Neuronal stem cell (in vitro differentiated cells): ENCODE measurements at regions not wholly inside any gene's neighbourhood (a gene's known extent, or its start where the extent isn't known, plus 50 kb on each side); places are given as distances from the start of the nearest gene placed in this dataset.

ENCODE experiments used
- DNase-seq: peaks from one replicate; pipeline ENCODE4 v3.0.0-alpha.2; 2013; ENCODE audit warnings: low spot score
- H2AFZ ChIP-seq: one replicate; pipeline ENCODE4 v1.6.1; 2013; ENCODE audit warnings: mild to moderate bottlenecking, low read length, inconsistent platforms
- H2AK5ac ChIP-seq: 2 replicates; pipeline ENCODE4 v1.6.1; 2013; ENCODE audit warnings: low read depth, mild to moderate bottlenecking, inconsistent platforms, low read length, moderate library complexity, mixed read lengths
- H2BK120ac ChIP-seq: 2 replicates; pipeline ENCODE4 v1.6.1; 2013; ENCODE audit warnings: low read depth, mild to moderate bottlenecking, inconsistent platforms, low read length, moderate library complexity, mixed read lengths
- H2BK12ac ChIP-seq: one replicate; pipeline ENCODE4 v1.6.1; 2013; ENCODE audit warnings: low read length, inconsistent platforms
- H2BK15ac ChIP-seq: 2 replicates; pipeline ENCODE4 v1.6.1; 2013; ENCODE audit warnings: mild to moderate bottlenecking, low read length, inconsistent platforms, mixed read lengths
- H2BK5ac ChIP-seq: one replicate; pipeline ENCODE4 v1.6.1; 2013; ENCODE audit warnings: inconsistent platforms, mild to moderate bottlenecking, low read length, moderate library complexity
- H3K14ac ChIP-seq: one replicate; pipeline ENCODE4 v1.6.1; 2013; ENCODE audit warnings: low read length, inconsistent platforms
- H3K18ac ChIP-seq: 2 replicates; pipeline ENCODE4 v1.6.1; 2013; ENCODE audit warnings: low read length, inconsistent platforms
- H3K23ac ChIP-seq: 2 replicates; pipeline ENCODE4 v1.6.1; 2013; ENCODE audit warnings: low read depth, mild to moderate bottlenecking, mixed read lengths, low read length, inconsistent platforms; ENCODE audit not compliant: poor library complexity
- H3K27ac ChIP-seq: replicated peaks from 3 replicates; pipeline ENCODE4 v1.5.1; 2013; ENCODE audit warnings: low read length, inconsistent platforms
- H3K27me3 ChIP-seq, 3 experiments: 2 replicates each; pipeline ENCODE4 v1.6.1; 2013; ENCODE audit warnings: low read length in 3 of 3, mild to moderate bottlenecking in 2 of 3, inconsistent platforms in 1 of 3, low read depth in 1 of 3, mixed read lengths in 1 of 3, moderate library complexity in 1 of 3; ENCODE audit not compliant: control insufficient read depth in 3 of 3, insufficient read depth in 3 of 3
- H3K36me3 ChIP-seq, 2 donors: replicated peaks in 1 of 2; 2 replicates each; pipeline ENCODE4 v1.6.1; 2013; ENCODE audit warnings: low read length in 2 of 2; ENCODE audit not compliant: control insufficient read depth in 2 of 2, insufficient read depth in 2 of 2
- H3K4ac ChIP-seq: 2 replicates; pipeline ENCODE4 v1.6.1; 2013; ENCODE audit warnings: inconsistent platforms, mild to moderate bottlenecking, low read length, moderate library complexity
- H3K4me1 ChIP-seq, 2 donors: 1 replicate in 1 of 2; 2 replicates in 1 of 2; pipeline ENCODE4 v1.6.1; 2013; ENCODE audit warnings: low read length in 2 of 2, low read depth in 1 of 2; ENCODE audit not compliant: control insufficient read depth in 2 of 2, insufficient read depth in 1 of 2
- H3K4me2 ChIP-seq: one replicate; pipeline ENCODE4 v1.6.1; 2013; ENCODE audit warnings: mild to moderate bottlenecking, low read length, inconsistent platforms; ENCODE audit not compliant: insufficient read depth, poor library complexity, severe bottlenecking
- H3K4me3 ChIP-seq, 2 donors: 2 replicates each; pipeline ENCODE4 v1.5.1; 2013; ENCODE audit warnings: low read length in 2 of 2, mild to moderate bottlenecking in 2 of 2, inconsistent platforms in 1 of 2, moderate library complexity in 1 of 2
- H3K79me1 ChIP-seq: one replicate; pipeline ENCODE4 v1.6.1; 2013; ENCODE audit warnings: low read depth, mild to moderate bottlenecking, inconsistent platforms, low read length, moderate library complexity
- H3K9ac ChIP-seq: one replicate; pipeline ENCODE4 v1.6.1; 2013; ENCODE audit warnings: mild to moderate bottlenecking, low read depth, low read length, inconsistent platforms; ENCODE audit not compliant: poor library complexity
- H3K9me3 ChIP-seq, 2 donors: replicated peaks in 1 of 2; 2 replicates each; pipeline versions ENCODE3 to v1.6.1; 2013; ENCODE audit warnings: low read length in 2 of 2, mild to moderate bottlenecking in 2 of 2, inconsistent platforms in 1 of 2, low read depth in 1 of 2, mixed read lengths in 1 of 2, moderate library complexity in 1 of 2; ENCODE audit not compliant: control insufficient read depth in 2 of 2, insufficient read depth in 1 of 2
- H4K8ac ChIP-seq: one replicate; pipeline ENCODE4 v1.6.1; 2013; ENCODE audit warnings: low read depth, mild to moderate bottlenecking, inconsistent platforms, low read length, moderate library complexity
- H4K91ac ChIP-seq: one replicate; pipeline ENCODE4 v1.6.1; 2013; ENCODE audit warnings: low read length, low read depth, mild to moderate bottlenecking, inconsistent platforms; ENCODE audit not compliant: poor library complexity
- WGBS, 2 donors: extraction: QIAGEN DNeasy Blood & Tissue Kit; methylation state at CpG; one replicate each; pipeline ENCODE4 v1.1.7; 2013; ENCODE audit warnings: missing lambda C conversion rate in 2 of 2, mixed read lengths in 1 of 2; ENCODE audit not compliant: insufficient read length in 2 of 2, insufficient replicate concordance in 1 of 2; ENCODE audit errors: extremely low coverage in 2 of 2; 5-methylcytosine and 5-hydroxymethylcytosine counted together

DNA sequence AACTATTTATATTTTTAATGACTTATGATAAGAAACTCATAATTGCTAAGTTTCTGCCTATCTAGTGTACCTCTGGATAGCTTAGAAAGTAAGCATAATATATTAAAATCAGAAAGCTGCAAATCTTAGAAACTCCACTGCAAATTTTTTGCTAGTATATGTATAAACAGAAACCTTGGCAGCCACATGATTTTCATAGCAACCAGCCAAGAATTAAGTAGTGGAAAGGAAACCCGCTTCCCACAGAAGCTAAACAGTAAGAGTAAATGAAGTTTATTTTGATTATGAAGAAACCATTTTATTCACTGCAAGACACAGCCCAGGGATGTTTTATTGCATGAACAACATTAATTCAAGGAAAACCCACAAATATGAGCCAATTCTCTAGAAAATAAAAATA, 872.5 kb upstream of the ADGRL3 start:
- no peak overlapping the region for H3K9ac ChIP-seq
- no peak overlapping the region for H3K27ac ChIP-seq
- WGBS, 2 donors, result no CpG with 5 or more reads among the region's 1 CpG
- H2AK5ac ChIP-seq, result no peak overlapping the region
- no peak overlapping the region for H2BK15ac ChIP-seq
- H3K4me3 ChIP-seq, result no peak overlapping the region
- no peak overlapping the region for H4K91ac ChIP-seq
- no peak overlapping the region for H3K4me2 ChIP-seq
- H4K8ac ChIP-seq, result no peak overlapping the region
- H3K27me3 ChIP-seq, result no peaks in the 10 kb centered on the region
- H3K4ac ChIP-seq, result no peak overlapping the region
- H3K9me3 ChIP-seq, result no peaks in the 10 kb centered on the region
- no peak overlapping the region for H3K23ac ChIP-seq
- no peaks in the 10 kb centered on the region for H3K4me1 ChIP-seq
- no peaks in the 10 kb centered on the region for H3K79me1 ChIP-seq
- no peak overlapping the region for H2BK5ac ChIP-seq
- H2BK12ac ChIP-seq, result no peak overlapping the region
- DNase-seq, result no peak
- no peak overlapping the region for H2BK120ac ChIP-seq
- no peak overlapping the region for H3K18ac ChIP-seq
- no peak overlapping the region for H2AFZ ChIP-seq
- H3K14ac ChIP-seq, result no peak overlapping the region
- H3K36me3 ChIP-seq, result no peaks in the 10 kb centered on the region

DNA sequence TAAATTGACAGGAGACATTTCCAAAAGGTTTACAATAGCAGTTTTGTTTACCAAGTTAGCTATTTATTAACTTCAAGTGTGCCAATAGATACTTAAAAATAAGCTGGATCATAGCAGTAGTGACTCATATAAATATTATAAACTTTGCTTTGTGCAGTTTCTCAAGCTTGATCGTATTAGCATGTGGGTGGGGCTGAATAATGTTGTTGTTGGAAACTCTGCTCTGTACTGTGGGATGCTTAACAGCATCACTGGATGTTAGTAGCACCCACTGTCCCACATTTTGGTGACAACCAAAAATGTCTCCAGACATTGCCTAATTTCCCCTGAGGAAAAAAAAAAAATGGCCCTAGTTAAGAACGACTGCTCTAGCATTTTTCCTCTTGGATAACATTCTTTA, 855.2 kb upstream of the ADGRL3 start:
- Histone ChIP-seq H3K79me1 (no peaks in the 10 kb centered on the region), H4K91ac (no peak overlapping the region), H3K4me2 (no peak overlapping the region), H2BK120ac (no peak overlapping the region), H4K8ac (no peak overlapping the region), H3K9me3 (no peaks in the 10 kb centered on the region), H3K14ac (no peak overlapping the region), H2BK5ac (no peak overlapping the region), H3K18ac (no peak overlapping the region), H2BK15ac (no peak overlapping the region), H3K4me1 (no peaks in the 10 kb centered on the region), H2AK5ac (no peak overlapping the region), H3K4ac (no peak overlapping the region), H3K27me3 (no peaks in the 10 kb centered on the region), H3K4me3 (no peak overlapping the region), H2AFZ (no peak overlapping the region), H3K36me3 (no peaks in the 10 kb centered on the region), H3K23ac (no peak overlapping the region), H3K27ac (no peak overlapping the region), H2BK12ac (no peak overlapping the region), H3K9ac (no peak overlapping the region)
- no peak for DNase-seq
- WGBS, 2 donors, result no CpG with 5 or more reads among the region's 2 CpGs

DNA sequence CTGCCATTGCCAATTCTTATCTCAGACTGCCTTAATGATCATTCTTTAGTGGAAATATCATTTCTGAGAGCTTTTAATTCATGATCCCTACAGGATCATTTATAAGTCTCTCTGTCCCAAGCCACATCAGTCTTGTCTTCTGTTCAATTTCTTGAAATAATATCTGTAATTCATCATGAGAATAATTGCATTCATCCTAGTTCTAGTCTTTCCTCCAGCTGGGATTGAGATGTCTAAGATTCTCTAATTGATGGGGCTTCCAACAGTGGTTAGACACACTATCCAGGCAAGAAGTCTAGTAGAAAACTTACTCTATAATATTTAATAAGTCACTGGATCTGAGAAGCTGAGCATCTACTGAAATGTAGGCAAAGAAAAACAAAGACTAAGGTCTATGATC, 854.7 kb upstream of the ADGRL3 start:
- Histone ChIP-seq H2BK15ac (no peak overlapping the region), H3K14ac (no peak overlapping the region), H3K4me1 (no peaks in the 10 kb centered on the region), H3K4ac (no peak overlapping the region), H3K4me2 (no peak overlapping the region), H3K4me3 (no peak overlapping the region), H2AFZ (no peak overlapping the region), H2BK5ac (no peak overlapping the region), H3K27ac (no peak overlapping the region), H3K9me3 (no peaks in the 10 kb centered on the region), H3K9ac (no peak overlapping the region), H4K8ac (no peak overlapping the region), H3K36me3 (no peaks in the 10 kb centered on the region), H2BK12ac (no peak overlapping the region), H3K23ac (no peak overlapping the region), H3K18ac (no peak overlapping the region), H3K27me3 (no peaks in the 10 kb centered on the region), H3K79me1 (no peaks in the 10 kb centered on the region), H2BK120ac (no peak overlapping the region), H4K91ac (no peak overlapping the region), H2AK5ac (no peak overlapping the region)
- DNase-seq, result no peak

DNA sequence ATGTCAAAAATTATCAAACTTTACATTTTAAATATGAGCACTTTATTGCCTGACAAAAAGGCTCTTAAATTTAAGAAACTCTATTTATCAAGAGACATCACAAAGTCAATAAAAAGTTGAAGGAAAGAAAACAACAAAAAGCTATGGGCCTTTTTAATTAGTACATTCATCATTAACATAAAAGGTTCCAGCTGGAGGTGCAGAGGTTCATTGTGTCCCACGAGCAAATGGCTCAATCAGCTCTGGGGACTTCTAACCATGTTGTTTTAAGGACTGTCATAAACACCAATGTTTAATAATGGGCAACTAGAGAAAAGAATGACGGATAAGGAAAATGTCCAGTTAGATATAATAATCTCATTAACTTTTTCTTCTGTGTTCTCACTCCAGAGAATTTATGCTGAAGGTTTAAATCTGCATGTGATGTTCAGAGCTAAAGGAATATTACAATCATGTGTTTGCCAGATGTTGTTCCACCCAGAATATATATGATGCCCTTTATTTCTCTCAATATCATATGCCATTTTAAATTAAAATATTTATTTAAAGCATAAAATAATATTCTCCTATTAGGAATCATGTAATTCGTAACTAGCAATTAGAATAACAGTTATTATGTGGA, 840.3 kb upstream of the ADGRL3 start:
- H2BK5ac ChIP-seq, result no peak overlapping the region
- H2BK15ac ChIP-seq, result no peak overlapping the region
- no peaks in the 10 kb centered on the region for H3K79me1 ChIP-seq
- no peak overlapping the region for H3K4ac ChIP-seq
- H3K9me3 ChIP-seq, result no peaks in the 10 kb centered on the region
- H3K27me3 ChIP-seq, result no peaks in the 10 kb centered on the region
- no peak for DNase-seq
- H3K4me1 ChIP-seq, result no peaks in the 10 kb centered on the region
- 100% methylated on average over 1 of the region's 3 CpGs; no CpG with 5 or more reads in 1 of the 2 donors for WGBS, 2 donors
- no peak overlapping the region for H4K8ac ChIP-seq
- H3K36me3 ChIP-seq, result no peaks in the 10 kb centered on the region
- no peak overlapping the region for H4K91ac ChIP-seq
- H3K18ac ChIP-seq, result no peak overlapping the region
- H3K4me3 ChIP-seq, result no peak overlapping the region
- H3K23ac ChIP-seq, result no peak overlapping the region
- no peak overlapping the region for H2AFZ ChIP-seq
- no peak overlapping the region for H3K4me2 ChIP-seq
- H3K14ac ChIP-seq, result no peak overlapping the region
- no peak overlapping the region for H2AK5ac ChIP-seq
- no peak overlapping the region for H3K9ac ChIP-seq
- H2BK120ac ChIP-seq, result no peak overlapping the region
- no peak overlapping the region for H3K27ac ChIP-seq
- H2BK12ac ChIP-seq, result no peak overlapping the region
